COLO668 (cell line): ENCODE measurements at regions not wholly inside any gene's neighbourhood (a gene's known extent, or its start where the extent isn't known, plus 50 kb on each side); places are given as distances from the start of the nearest gene placed in this dataset.
"Not testable (repeated sequence)": the region's sequence is repeated elsewhere in the genome, so short reads cannot be mapped to it uniquely, and the experiment has no call there.

Source experiments
- DNase-seq: peaks from one replicate; lab custom pipeline; 2025; ENCODE audit not compliant: unreplicated experiment; lab: John Stamatoyannopoulos, UW

DNA sequence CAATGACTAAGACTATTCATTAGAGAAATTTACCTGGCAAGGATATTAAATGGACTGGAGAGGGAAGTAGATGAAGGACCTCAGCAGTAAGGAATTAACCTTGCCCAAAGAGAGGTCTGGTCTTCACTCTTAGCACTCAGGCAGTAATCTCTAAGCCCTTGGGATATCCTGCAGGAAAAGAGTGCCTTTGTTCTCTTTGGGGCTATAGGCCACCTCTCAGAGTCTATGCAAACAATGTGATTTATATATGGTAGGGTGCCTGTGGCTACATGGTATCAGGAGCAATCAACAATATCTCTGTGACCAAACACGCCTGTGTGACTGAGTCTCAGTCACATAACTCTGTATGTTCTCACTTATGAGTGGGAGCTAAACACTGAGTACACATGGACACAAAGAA, 154.7 kb upstream of the CDK1 start:
- DNase-seq, result no peak

- DNase-seq, result no peak
Measured at GRCh38 chr10:60621018-60621417, 157.3 kb upstream of the CDK1 start.

DNA sequence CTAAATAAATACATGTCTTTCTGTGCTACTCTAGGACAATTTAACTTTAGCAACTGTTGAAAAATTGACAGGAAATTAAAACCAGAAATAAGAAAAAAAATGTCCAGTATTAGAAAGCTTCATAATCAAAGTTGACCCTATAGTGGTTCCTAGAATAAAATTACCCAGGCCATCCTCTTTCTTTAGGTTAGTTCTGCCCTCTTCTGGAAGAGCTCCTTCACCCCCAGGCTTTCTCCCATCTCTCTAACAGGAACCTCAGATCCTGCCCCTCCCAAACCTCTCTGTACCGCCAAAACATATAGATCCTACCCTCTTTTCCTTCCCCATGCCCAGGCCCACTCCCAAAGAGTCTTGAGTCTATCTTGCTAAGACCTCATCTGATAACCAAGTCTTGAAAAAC, 159.4 kb upstream of the CDK1 start:
- no peak for DNase-seq

- DNase-seq, result no peak
Measured at GRCh38 chr10:60615541-60615940, 162.7 kb upstream of the CDK1 start.

DNA sequence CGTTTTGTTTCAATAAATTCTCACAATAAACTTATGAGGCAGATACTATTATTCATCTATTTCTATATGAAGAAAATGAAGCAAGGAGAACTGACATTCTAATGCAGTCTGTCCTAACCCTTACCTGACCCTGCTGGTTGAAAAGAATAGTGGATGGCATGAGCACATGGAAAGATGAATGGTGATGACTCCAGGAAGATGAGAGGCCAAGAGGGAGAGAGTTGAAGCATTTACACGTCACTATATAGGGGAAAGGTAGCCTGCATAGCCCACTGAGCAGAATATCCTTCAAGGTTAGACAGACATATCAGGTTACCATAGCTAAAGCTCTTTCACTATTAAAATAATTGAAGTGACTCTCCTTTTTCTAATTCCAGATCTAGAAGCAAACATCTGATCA, 163.9 kb upstream of the CDK1 start:
- no peak for DNase-seq

DNA sequence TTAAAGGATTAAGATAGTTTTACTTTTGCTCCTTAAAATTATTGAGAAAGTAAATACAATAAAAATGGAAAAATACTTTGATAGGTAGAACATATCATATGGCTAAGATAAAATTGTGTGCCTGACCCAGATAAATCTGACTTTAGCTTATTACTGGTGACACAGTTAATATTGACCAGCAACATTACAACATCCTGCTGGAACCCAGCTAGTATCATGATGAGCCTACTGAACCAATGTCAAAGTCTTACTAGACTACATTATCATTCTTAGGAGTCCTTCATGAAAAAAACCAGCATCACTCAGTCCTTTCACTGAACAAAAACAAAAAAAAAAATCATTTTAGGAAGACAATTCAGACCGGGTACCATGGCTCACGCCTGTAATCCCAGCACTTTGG, 164.8 kb upstream of the CDK1 start:
- DNase-seq, result no peak

- no peak for DNase-seq
Measured at GRCh38 chr10:60611291-60611747, 167.0 kb upstream of the CDK1 start.

- no peak for DNase-seq
Measured at GRCh38 chr10:60607372-60607771, 170.9 kb upstream of the CDK1 start.

GRCh38 chr10:60606343-60607080, 171.8 kb upstream of the CDK1 start:
- no peak for DNase-seq

DNA sequence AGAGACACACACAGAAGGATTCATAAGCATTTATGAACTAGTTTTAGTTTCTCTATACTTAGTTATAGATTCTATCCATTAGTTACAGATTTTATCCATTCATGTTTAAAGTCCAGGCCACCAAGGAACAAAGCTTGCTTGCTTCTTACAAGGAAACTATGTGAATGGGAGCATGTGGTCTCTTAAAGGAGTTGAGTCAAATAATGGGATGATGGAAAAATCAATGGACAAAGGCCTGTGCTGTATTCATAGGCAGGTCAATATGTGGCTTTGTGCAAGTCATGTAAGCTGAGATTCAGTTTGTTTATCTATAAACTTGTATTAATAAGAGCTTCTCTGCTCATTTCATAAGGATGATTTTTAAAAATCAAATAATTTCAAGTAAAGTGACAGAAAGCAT, 172.8 kb upstream of the CDK1 start:
- DNase-seq, result no peak

GRCh38 chr10:60604342-60604741, 173.9 kb upstream of the CDK1 start:
- no peak for DNase-seq

DNA sequence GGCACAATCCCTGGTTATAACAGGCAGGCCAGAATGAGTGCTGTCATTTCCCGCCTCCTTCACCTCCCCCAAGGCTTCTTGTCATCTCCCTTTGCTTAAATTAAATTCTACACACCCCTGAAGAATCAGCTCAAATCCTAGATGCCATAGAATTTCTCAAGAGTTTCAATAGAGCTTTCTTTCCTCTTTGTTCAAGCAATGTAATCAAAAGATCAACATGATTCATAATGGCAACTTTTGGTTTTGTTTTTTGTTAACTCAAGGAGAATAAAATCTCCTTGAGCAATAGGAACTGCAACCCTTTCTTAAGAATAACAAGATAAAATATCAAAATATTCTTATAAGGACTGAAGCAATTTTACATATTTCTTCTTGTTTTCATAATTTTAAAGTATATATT, 180.8 kb upstream of the CDK1 start:
- no peak for DNase-seq

DNA sequence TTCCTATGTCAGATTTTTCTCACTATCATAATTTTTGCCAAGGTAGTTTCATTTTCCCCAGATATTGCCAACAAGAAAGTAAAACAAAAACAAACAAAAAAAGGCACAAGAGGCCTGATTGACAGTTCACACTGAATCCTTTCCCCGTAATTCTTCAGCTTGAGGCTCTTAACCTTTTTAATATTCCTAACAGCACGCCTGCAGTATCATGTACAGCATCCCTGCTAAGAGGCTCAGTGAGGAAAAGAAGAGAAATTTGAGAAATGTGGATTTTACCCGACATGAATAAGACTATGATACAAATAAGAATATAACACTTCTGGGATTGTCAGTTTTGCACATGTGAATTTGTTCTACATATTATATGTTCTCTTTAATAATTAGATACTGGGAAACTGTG, 182.4 kb upstream of the CDK1 start:
- no peak for DNase-seq

- no peak for DNase-seq
Measured at GRCh38 chr10:60594476-60595051, 183.7 kb upstream of the CDK1 start.

- no peak for DNase-seq
Measured at GRCh38 chr10:60591119-60591518, 187.2 kb upstream of the CDK1 start.

GRCh38 chr10:60589376-60589775, 188.9 kb upstream of the CDK1 start:
- no peak for DNase-seq

DNA sequence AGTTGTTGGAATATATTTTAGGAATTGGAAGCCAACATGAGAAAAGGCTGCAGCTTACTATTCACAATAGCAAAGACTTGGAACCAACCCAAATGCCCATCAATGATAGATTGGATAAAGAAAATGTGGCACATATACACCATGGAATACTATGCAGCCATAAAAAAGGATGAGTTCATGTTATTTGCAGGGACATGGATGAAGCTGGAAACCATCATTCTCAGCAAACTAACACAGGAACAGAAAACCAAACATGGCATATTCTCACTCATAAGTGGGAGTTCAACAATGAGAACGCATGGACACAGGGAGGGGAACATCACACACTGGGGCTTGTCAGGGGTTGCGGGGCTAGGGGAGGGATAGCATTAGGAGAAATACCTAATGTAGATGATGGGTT, 192.1 kb upstream of the ANK3 start:
- not testable (repeated sequence) for DNase-seq

- DNase-seq, result no peak
Measured at GRCh38 chr10:60578217-60578616, 188.5 kb upstream of the ANK3 start.

DNA sequence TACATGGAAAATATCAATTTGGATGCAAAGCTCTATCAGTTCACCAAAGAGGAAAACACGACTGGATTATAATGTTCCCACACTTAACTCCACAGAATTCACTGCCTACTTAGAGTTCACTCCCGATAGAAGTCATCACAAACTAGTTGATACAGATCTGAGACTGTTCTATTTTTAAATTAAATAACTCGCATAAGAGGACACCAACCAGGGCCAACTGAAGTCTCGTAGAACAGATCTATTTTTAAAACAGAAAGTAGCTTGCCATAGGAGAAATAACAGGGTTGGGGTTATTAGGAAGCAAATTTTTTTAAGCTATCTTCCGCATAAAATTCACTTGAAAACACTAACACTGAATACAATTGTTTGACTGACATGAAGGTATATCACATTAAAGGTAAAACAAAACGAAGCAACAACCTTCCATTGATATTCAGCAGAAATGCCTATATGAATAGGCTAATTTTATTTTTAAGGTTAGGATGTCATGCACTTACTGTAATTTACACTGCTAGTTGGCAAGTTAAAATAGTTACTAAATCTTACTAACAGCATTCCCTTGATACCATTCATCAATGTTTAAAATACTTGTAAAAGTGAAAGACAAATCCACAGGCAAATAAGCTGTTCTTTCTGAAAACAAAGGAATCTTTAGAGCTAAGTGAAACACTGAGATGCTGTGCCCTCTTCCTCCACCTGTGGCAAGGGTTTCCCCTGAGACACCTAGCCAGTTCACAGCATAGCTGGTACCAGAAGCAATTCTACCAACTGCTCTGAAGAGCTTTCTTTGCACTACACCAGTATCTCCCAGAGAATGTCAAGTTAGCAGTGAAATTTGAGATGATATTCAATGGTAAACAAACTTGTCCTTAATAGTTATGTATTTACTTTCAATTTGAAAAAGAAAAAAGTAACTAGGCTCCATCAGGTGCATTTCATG, 186.7 kb upstream of the ANK3 start:
- DNase-seq, result no peak

DNA sequence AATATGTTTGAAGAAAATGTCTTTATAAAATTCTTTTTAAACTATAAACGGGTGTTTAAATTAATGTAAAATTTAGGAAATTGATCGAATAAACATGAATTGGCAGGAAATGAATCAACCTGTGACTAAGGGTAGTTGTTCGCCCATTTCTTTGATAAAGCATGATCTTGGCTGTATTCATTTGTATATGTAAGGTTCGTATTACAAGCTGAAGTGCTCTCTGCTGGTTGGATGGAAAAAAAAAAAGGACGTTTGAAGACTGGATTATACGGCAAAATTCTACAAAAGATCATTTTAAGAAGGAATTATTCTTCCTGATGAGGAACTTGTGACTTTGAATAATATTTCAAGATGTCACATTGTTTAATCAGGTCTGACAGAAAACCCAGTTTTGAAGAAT, 185.4 kb upstream of the ANK3 start:
- DNase-seq, result no peak

GRCh38 chr10:60574388-60574787, 184.7 kb upstream of the ANK3 start:
- DNase-seq, result no peak

DNA sequence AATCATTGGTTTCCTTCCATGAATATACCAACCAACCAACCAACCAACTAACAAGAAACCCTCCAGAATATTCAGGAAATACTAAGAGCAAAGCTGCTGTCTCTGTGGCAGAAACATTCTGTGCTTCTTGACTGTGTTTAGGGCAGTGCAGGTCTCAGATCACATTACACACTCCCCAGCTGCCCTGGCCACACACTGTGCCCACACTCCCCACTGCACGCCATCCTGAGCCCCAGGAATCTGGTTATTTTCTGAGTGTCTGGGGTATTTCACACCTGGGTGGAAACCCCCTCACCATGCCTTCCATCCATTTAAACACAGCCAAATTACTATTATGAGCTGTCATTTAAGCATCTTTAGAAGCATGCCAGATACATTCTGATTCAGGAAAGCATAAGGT, 183.7 kb upstream of the ANK3 start:
- peak; percentile 1 for DNase-seq
